SK-N-SH (cell line): ENCODE measurements at regions not wholly inside any gene's neighbourhood (a gene's known extent, or its start where the extent isn't known, plus 50 kb on each side); places are given as distances from the start of the nearest gene placed in this dataset.

Experiments
- CTCF ChIA-PET: fragments of 300-600, 350-600 bp; formaldehyde crosslinking; extraction: SDS; loops from one replicate; lab custom pipeline; 2021; lab: Yijun Ruan, JAX
- POLR2A ChIA-PET: fragments of 350-600 bp; sonication (Branson Sonifier 250); formaldehyde crosslinking; extraction: SDS; loops from one replicate; lab custom pipeline; 2020; ENCODE audit warnings: antibody characterized with exemption, inconsistent platforms; lab: Yijun Ruan, JAX
- DNase-seq: peaks from one replicate; pipeline ENCODE4 v3.0.0; 2012
- H2AFZ ChIP-seq: fragments of 200-600 bp; sonication (generic); 2 replicates; pipeline ENCODE4 v1.8.1; 2016; ENCODE audit warnings: antibody characterized with exemption, mild to moderate bottlenecking, low read depth
- H3F3A ChIP-seq: fragments of 200-600 bp; sonication (generic); replicated peaks from 2 replicates; pipeline ENCODE3; 2016; ENCODE audit warnings: antibody characterized with exemption, mild to moderate bottlenecking; ENCODE audit not compliant: insufficient read depth
- H3K27ac ChIP-seq, 2 experiments: fragments of 200-500 bp in 1 of 2; fragments of 200-600 bp in 1 of 2; sonication (Bioruptor generic) in 1 of 2; sonication (generic), shearing (Covaris generic) in 1 of 2; 2 replicates each; pipeline versions ENCODE4 v1.5.1 to v1.6.1; 2014 to 2016; ENCODE audit warnings: low read depth in 2 of 2, inconsistent platforms in 1 of 2, low read length in 1 of 2, mild to moderate bottlenecking in 1 of 2, mixed read lengths in 1 of 2
- H3K27me3 ChIP-seq: fragments of 200-600 bp; sonication (generic), shearing (Covaris generic); 2 replicates; pipeline ENCODE4 v1.6.1; 2016; ENCODE audit warnings: mixed run types; ENCODE audit not compliant: insufficient read depth
- H3K36me3 ChIP-seq, 2 experiments: fragments of 200-500 bp in 1 of 2; fragments of 200-600 bp in 1 of 2; sonication (Bioruptor generic) in 1 of 2; sonication (generic) in 1 of 2; replicated peaks in 1 of 2; 2 replicates each; pipeline versions ENCODE3 to v1.5.1; 2014 to 2016; ENCODE audit warnings: low read length in 1 of 2, mild to moderate bottlenecking in 1 of 2; ENCODE audit not compliant: insufficient read depth in 2 of 2, control insufficient read depth in 1 of 2
- H3K4me1 ChIP-seq, 2 experiments: fragments of 200-500 bp in 1 of 2; fragments of 200-600 bp in 1 of 2; sonication (Bioruptor generic) in 1 of 2; sonication (generic), shearing (Covaris generic) in 1 of 2; 2 replicates each; pipeline versions ENCODE4 v1.5.1 to v1.6.1; 2014 to 2016; ENCODE audit warnings: low read depth in 1 of 2, low read length in 1 of 2, mixed run types in 1 of 2; ENCODE audit not compliant: insufficient read depth in 2 of 2, control insufficient read depth in 1 of 2
- H3K4me2 ChIP-seq: fragments of 200-600 bp; sonication (generic), shearing (Covaris generic); 2 replicates; pipeline ENCODE4 v1.6.1; 2017; ENCODE audit warnings: mixed run types
- H3K4me3 ChIP-seq, 2 experiments: fragments of 200-500 bp in 1 of 2; fragments of 200-600 bp in 1 of 2; sonication (Bioruptor generic) in 1 of 2; sonication (generic), shearing (Covaris generic) in 1 of 2; 2 replicates each; pipeline versions ENCODE4 v1.5.1 to v1.8.1; 2014 to 2016; ENCODE audit warnings: low read depth in 2 of 2, inconsistent platforms in 1 of 2, low read length in 1 of 2, mild to moderate bottlenecking in 1 of 2, mixed read lengths in 1 of 2, moderate library complexity in 1 of 2
- H3K79me2 ChIP-seq: fragments of 200-600 bp; sonication (generic); 2 replicates; pipeline ENCODE4 v1.8.1; 2017; ENCODE audit warnings: mild to moderate bottlenecking; ENCODE audit not compliant: insufficient read depth
- H3K9ac ChIP-seq: fragments of 200-600 bp; sonication (generic); 2 replicates; pipeline ENCODE4 v1.6.1; 2017; ENCODE audit warnings: mixed run types
- H3K9me2 ChIP-seq: fragments of 200-600 bp; sonication (generic); 2 replicates; pipeline ENCODE4 v1.6.1; 2017; ENCODE audit warnings: mixed run types
- H3K9me3 ChIP-seq: fragments of 200-600 bp; sonication (generic); 2 replicates; pipeline ENCODE4 v1.6.1; 2017; ENCODE audit warnings: mixed run types, mild to moderate bottlenecking, moderate library complexity
- H4K20me1 ChIP-seq: fragments of 200-600 bp; sonication (generic); 2 replicates; pipeline ENCODE4 v1.6.1; 2017; ENCODE audit warnings: mild to moderate bottlenecking, mixed run types; ENCODE audit not compliant: insufficient read depth
- CTCF ChIP-seq: fragments of 200-600 bp; sonication (generic); IDR thresholded peaks from 2 replicates; pipeline ENCODE4 v1.6.1; 2017; ENCODE audit warnings: antibody characterized with exemption, mild to moderate bottlenecking, moderate library complexity
- ELF1 ChIP-seq: IDR thresholded peaks from 2 replicates; pipeline ENCODE4 v1.4.0; 2012
- EZH2phosphoT487 ChIP-seq: fragments of 200-600 bp; sonication (generic); IDR thresholded peaks from 2 replicates; pipeline ENCODE4 v1.6.1; 2017; ENCODE audit warnings: low read depth, mixed run types, mild to moderate bottlenecking, antibody characterized with exemption, moderate library complexity, borderline replicate concordance
- FOSL2 ChIP-seq: IDR thresholded peaks from 2 replicates; pipeline ENCODE4 v1.4.0; 2012; ENCODE audit warnings: low read depth, mild to moderate bottlenecking, moderate library complexity, borderline replicate concordance
- FOXJ3 ChIP-seq: sonication (generic); formaldehyde crosslinking; IDR thresholded peaks from 2 replicates; pipeline ENCODE4 v1.5.1; 2020; ENCODE audit warnings: mild to moderate bottlenecking, missing genetic modification reagents
- GATA2 ChIP-seq: sonication (generic); formaldehyde crosslinking; IDR thresholded peaks from 2 replicates; pipeline ENCODE4 v1.5.0; 2020; ENCODE audit warnings: mild to moderate bottlenecking, missing genetic modification reagents
- MEF2A ChIP-seq: IDR thresholded peaks from 2 replicates; pipeline ENCODE4 v1.4.0; 2012; ENCODE audit warnings: low read depth, borderline replicate concordance
- NFIC ChIP-seq: IDR thresholded peaks from 2 replicates; pipeline ENCODE4 v1.4.0; 2012; ENCODE audit warnings: borderline replicate concordance
- NRF1 ChIP-seq: IDR thresholded peaks from 2 replicates; pipeline ENCODE4 v1.6.1; 2012; ENCODE audit warnings: low read depth, mild to moderate bottlenecking, low read length
- PBX3 ChIP-seq: IDR thresholded peaks from 2 replicates; pipeline ENCODE4; 2012
- POLR2AphosphoS5 ChIP-seq: IDR thresholded peaks from 2 replicates; pipeline ENCODE4 v1.6.1; 2012; ENCODE audit warnings: low read depth, low read length
- RCOR1 ChIP-seq: fragments of 150-350 bp; IDR thresholded peaks from 2 replicates; pipeline ENCODE4 v1.6.1; 2017; ENCODE audit warnings: antibody characterized with exemption, low read length
- RXRA ChIP-seq: IDR thresholded peaks from 2 replicates; pipeline ENCODE4 v1.4.0; 2012; ENCODE audit warnings: low read depth, mild to moderate bottlenecking, borderline replicate concordance
- TAF1 ChIP-seq: IDR thresholded peaks from 2 replicates; pipeline ENCODE4 v1.6.1; 2012; ENCODE audit warnings: low read depth, mild to moderate bottlenecking, low read length, moderate library complexity, borderline replicate concordance
- TCF12 ChIP-seq: IDR thresholded peaks from 2 replicates; pipeline ENCODE4 v1.4.0; 2012
- TEAD4 ChIP-seq: IDR thresholded peaks from 2 replicates; pipeline ENCODE4 v1.4.0; 2012; ENCODE audit warnings: mild to moderate bottlenecking, borderline replicate concordance; ENCODE audit not compliant: insufficient read depth
- ZBTB33 ChIP-seq: IDR thresholded peaks from 2 replicates; pipeline ENCODE4 v1.4.0; 2012; ENCODE audit warnings: low read depth, borderline replicate concordance
- WGBS: methylation state at CpG from one replicate; pipeline ENCODE4 v1.1.6; 2017; ENCODE audit warnings: low lambda C conversion rate; 5-methylcytosine and 5-hydroxymethylcytosine counted together
- TF ChIP-seq, protein P1 (sequence below): fragments of 150-350 bp; IDR thresholded peaks from 2 replicates; pipeline ENCODE4 v1.6.1; 2016; ENCODE audit warnings: mild to moderate bottlenecking, low read depth, low read length
- TF ChIP-seq, protein P2 (sequence below): fragments of 150-350 bp; IDR thresholded peaks from 2 replicates; pipeline ENCODE4 v1.6.1; 2017; ENCODE audit warnings: antibody characterized with exemption, low read length, low read depth, borderline replicate concordance

DNA sequence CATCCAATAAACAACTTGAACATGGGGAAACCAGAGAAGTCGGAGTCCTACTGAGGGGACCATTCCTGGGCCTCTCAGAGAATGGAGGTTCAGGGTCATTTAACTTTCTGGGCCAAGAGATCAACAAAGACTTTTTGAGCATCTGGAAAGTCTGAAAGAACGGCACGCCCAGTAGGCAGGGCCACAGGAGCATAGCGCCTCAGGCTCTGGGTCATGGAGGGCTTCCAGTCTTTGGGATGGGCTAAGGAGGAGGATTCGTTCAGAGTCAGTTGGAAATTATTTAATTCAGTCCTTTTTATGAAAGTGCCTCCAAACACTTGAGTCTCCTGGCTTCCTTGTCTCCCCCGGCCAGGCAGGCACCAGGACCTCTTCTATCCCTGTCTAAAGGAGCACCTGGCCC lies 101.1 kb upstream of the GLI2 start:
- Histone ChIP-seq H3K36me3 (no peaks in the 10 kb centered on the region), H3K9me3 (no peaks in the 10 kb centered on the region), H3K4me2 (no peak overlapping the region), H3F3A (no peaks in the 10 kb centered on the region), H3K9me2 (no peaks in the 10 kb centered on the region), H3K79me2 (no peaks in the 10 kb centered on the region), H3K4me3 (no peak overlapping the region), H3K27ac (no peak overlapping the region), H3K9ac (no peak overlapping the region), H2AFZ (no peak overlapping the region), H3K4me1 (peaks cover 0 to 5% of the 10 kb centered on the region in 2 experiments; a peak in 1 of 4 replicates), H3K27me3 (peaks cover 37% of the 10 kb centered on the region), H4K20me1 (no peaks in the 10 kb centered on the region)
- TF ChIP-seq NFIC (no peak), FOXJ3 (no peak), GATA2 (no peak), PBX3 (no peak), POLR2AphosphoS5 (no peak)
- CTCF ChIA-PET = no interaction called here
- 49% methylated on average over 6 of the region's 6 CpGs for WGBS
- no peak for DNase-seq
- POLR2A ChIA-PET = no interaction called here

- H3K36me3 ChIP-seq = no peaks in the 10 kb centered on the region
- H3K4me2 ChIP-seq = no peak overlapping the region
- no peak for DNase-seq
- no peaks in the 10 kb centered on the region for H3K9me3 ChIP-seq
- peaks cover 0 to 5% of the 10 kb centered on the region in 2 experiments; a peak in 1 of 4 replicates for H3K4me1 ChIP-seq
- CTCF ChIA-PET = no interaction called here
- no peaks in the 10 kb centered on the region for H3F3A ChIP-seq
- POLR2A ChIA-PET = no interaction called here
- no peaks in the 10 kb centered on the region for H4K20me1 ChIP-seq
- H3K79me2 ChIP-seq = no peaks in the 10 kb centered on the region
- peaks cover 36% of the 10 kb centered on the region for H3K27me3 ChIP-seq
- H3K9ac ChIP-seq = no peak overlapping the region
- no peak overlapping the region for H2AFZ ChIP-seq
- TF ChIP-seq EZH2phosphoT487 (no peak), NFIC (no peak), TAF1 (no peak), RCOR1 (no peak), CTCF (no peak), ELF1 (no peak), FOSL2 (no peak), RXRA (no peak), TCF12 (no peak), NRF1 (no peak), TEAD4 (no peak), ZBTB33 (no peak), MEF2A (no peak)
- TF ChIP-seq, protein P1, sequence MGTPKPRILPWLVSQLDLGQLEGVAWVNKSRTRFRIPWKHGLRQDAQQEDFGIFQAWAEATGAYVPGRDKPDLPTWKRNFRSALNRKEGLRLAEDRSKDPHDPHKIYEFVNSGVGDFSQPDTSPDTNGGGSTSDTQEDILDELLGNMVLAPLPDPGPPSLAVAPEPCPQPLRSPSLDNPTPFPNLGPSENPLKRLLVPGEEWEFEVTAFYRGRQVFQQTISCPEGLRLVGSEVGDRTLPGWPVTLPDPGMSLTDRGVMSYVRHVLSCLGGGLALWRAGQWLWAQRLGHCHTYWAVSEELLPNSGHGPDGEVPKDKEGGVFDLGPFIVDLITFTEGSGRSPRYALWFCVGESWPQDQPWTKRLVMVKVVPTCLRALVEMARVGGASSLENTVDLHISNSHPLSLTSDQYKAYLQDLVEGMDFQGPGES = no peak
- TF ChIP-seq, protein P2, sequence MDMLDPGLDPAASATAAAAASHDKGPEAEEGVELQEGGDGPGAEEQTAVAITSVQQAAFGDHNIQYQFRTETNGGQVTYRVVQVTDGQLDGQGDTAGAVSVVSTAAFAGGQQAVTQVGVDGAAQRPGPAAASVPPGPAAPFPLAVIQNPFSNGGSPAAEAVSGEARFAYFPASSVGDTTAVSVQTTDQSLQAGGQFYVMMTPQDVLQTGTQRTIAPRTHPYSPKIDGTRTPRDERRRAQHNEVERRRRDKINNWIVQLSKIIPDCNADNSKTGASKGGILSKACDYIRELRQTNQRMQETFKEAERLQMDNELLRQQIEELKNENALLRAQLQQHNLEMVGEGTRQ = no peak
- TF ChIP-seq, all 33 proteins: peak for 0
- no peaks in the 10 kb centered on the region for H3K9me2 ChIP-seq
- WGBS = 38% methylated on average over 5 of the region's 5 CpGs
- H3K4me3 ChIP-seq = no peak overlapping the region
- no peak overlapping the region for H3K27ac ChIP-seq
Observed at GRCh38 chr2:120635146-120635545, 100.5 kb upstream of the GLI2 start.
